HG02610 (cell line): ENCODE measurements at regions not wholly inside any gene's neighbourhood (a gene's known extent, or its start where the extent isn't known, plus 50 kb on each side); places are given as distances from the start of the nearest gene placed in this dataset.
A peak's percentile ranks its signal among the peaks of the same experiment; 100 is the strongest.
"Not testable (repeated sequence)": the region's sequence is repeated elsewhere in the genome, so short reads cannot be mapped to it uniquely, and the experiment has no call there.

Experiments
- ATAC-seq: cut with Tn5 transposase; IDR thresholded peaks from one replicate; pipeline ENCODE4 v1.9.1; 2021; ENCODE audit warnings: mild to moderate bottlenecking, moderate library complexity; ENCODE audit not compliant: unreplicated experiment

DNA sequence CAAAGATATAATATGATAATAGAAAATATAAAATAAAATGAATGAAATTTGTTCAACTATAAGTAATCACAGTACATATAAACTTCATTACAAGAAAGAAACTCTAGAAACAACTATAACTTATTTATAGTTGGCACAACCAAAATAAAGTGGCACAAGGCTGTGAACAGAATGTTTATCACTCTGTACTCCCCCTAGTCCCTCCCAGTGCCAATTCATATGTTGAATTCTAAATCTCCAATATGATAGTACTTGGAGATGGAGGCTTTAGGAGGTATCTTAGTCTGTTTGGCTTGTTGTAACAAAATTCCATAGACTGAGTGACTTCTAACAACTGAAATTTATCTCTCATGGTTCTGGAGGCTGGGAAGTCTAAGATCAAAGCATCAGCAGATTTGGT, 145.0 kb upstream of the TMEM229A start:
- no peak for ATAC-seq

DNA sequence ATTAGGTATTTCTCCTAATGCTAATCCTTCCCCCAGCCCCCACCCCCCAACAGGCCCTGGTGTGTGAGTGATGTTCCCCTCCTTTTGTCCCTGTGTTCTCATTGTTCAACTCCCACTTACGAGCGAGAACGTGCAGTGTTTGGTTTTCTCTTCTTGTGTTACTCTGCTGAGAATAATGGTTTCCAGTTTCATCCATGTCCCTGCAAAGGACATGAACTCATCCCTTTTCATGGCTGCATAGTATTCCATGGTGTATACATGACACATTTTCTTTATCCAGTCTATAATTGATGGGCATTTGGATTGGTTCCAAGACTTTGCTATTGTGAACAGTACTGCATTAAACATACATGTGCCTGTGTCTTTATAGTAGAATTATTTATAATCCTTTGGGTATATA, 138.9 kb upstream of the TMEM229A start:
- not testable (repeated sequence) for ATAC-seq

DNA sequence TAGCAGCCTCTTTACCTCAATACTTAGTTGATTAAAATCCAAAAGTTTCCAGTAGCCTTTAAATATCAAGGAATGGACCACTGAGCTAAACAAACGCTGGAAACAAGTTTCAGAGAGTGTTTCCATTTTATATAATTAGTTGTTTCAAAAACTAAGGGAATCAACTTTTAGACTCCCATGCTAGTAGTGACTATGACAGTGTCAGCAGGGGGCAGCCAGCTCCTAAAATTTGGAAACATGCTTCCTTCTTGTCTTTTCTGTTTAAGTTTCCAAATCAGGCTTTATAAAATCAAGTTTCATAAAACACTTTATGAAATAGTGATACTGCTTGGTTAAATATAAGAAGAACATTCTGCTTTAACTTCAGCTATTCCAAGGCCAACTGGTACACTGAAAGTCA, 138.2 kb upstream of the TMEM229A start:
- ATAC-seq = no peak

DNA sequence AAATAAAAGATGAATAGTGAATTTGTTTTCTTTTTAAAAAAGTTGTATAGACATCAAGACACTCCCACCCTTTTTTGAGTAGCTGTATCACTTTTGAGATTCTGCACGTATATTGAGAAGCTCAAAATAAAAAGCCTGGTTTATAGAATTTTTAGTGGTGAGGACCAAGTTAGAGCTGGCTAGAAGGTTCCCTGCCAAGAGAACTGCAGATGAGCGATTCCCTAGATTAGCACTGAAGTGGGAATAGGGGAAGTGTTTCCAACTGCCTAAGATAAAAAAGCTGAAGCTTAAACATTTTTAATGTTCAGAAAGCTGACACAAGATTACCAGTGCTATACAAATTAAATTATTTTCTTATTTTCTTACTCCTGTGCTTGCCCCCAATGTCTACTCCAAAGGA, 135.7 kb upstream of the TMEM229A start:
- no peak for ATAC-seq

DNA sequence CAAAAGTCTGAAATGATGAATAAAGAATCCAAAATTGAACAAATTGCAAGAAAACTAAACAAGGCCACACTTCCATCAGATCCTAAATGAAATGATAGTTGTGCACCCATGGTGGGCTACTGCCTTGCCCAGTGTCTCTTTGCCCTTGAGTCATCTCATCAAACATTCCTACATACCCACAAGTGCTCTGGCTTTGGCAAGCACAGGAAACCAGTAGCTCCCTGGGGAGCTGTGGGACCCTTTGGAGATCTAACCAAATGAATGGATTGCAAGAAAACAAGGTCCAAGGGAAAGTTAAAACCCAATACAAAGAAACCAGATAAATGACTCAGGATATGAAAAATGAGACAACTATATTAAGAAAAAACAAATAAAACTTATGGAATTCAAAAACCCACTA, 129.8 kb upstream of the TMEM229A start:
- no peak for ATAC-seq

DNA sequence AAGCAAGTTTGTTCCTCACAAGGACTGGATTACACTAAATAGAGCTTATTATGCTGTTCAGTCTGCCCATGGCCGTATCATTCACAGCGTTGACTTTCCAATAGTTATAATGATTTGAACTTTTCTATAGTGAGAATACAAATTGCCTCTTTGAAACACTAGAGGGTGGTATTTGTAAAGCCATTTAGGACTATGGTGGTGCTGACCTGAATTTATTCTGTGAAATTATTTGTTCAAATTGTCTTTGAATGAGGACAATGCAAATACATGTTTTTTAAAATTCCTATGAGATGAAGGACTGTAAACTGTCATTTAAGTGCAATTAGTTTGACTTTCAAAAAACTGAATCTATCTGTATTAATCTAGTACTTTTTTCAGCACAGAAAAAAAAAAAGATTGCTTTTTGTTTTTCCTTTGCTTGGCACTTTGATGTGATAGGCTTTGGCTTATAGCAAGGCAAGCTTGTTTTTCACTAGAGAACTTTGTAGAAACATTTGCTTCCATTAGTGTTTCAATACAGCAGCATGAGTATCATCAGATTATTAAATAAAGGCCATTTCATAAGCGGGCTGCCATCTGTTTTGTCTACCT, 122.7 kb upstream of the TMEM229A start:
- ATAC-seq = peak; percentile 59

DNA sequence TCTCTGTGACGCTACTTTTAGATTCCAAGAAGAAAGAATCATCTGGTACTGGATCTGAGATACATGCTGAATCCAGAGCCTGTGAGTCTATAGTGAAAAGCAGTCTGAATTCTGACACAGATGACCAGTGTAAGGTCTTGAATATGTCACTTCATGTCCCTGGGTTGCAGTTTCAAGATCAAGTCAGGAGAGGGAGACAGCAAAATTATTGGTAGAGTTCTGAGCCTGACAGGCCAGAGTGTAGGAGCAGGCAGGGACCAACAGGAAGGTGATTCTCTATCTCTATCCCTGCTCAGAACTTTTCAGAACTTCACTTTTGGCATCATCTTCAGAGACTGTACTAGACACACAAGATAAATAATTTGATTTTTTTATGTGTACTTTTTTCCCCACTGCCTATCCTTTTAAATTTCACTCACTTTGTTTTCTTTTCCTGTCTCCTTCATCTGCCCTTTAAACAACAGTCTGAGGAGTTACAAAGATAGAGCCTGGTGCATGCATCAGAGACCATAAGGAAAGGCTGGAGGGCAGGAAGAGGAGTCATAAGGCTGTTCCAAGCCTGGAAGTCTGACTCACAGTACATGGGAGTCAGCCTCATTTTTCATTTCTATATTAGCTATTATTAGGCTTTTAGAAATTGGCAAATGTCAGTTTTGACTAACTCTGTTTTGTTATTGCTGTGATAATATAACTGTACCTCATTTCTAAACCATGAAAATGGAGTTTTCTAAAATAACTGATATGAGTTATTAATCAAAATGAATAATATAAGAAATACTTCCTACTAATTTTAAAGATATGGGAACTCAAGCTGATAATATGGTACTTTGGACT, 120.2 kb upstream of the TMEM229A start:
- ATAC-seq = no peak

DNA sequence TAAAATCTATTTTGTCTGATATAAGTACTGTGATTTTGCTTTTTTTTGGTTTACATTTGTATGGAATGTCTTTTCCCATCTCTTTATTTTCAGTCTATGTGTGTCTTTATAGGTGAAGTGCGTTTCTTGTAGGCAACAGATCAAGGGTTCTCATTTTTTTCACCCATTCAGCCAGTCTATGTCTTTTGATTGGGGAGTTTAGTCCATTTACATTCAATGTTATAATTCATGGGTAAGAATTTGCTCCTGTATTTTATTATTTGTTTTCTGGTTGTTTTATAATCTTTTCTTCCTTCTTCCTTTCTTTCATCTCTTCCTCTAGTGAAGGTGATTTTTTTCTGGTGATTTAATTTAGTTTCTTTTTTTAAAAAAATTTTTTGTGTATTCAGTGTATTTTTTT, 104.8 kb upstream of the TMEM229A start:
- no peak for ATAC-seq

DNA sequence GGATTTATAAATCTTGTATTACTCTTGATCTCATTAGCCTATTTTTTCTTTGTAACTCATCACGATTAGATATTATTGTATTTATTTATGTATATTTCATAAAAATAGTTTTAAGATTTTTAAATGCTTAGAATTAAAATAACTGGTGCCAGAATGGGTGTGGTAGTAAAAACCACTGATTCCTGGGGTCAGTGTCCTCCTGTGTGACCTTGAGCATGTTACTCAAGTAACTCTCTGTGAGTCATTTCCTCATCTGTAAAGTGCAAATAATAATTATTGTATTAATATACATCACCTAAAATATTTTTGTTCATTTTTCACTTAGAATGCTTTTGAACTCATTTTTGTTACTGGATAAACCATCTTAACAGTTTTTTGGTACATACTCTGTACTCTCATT, 91.3 kb upstream of the TMEM229A start:
- no peak for ATAC-seq

DNA sequence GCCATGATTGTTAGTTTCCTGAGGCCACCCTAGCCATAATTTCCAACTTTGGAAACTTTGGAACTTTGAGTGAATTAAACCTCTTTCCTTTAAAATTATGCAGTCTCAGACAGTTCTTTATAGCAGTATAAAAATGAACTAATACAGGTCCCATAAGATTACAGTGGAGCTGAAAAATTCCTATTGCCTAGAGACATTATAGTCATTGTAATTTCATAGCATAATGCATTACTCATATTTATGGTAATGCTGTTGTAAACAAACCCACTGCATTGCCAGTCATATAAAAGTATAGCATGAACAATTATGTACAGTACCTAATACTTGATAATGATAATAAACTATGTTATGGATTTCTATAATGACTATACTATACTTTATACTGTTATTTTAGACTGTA, 88.0 kb upstream of the TMEM229A start:
- no peak for ATAC-seq

DNA sequence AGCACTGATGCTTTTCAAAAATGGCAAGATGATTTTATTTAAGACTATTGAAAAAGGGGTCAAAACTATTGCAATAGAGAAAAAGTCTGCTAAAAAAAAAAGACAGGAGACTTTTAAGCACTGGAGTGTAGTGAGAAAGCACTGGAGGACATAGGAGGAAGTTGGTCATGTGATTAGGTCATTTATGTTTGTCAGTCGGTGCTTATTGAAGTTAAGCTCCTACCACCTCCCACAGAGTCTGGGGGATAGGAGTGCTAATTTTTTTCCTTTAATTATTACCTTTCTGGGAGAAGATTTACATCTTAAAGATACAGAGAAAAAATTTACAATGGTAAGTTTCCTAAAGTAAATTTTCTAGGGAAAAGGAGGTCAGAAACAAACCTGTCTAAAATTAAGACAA, 80.2 kb upstream of the TMEM229A start:
- no peak for ATAC-seq

DNA sequence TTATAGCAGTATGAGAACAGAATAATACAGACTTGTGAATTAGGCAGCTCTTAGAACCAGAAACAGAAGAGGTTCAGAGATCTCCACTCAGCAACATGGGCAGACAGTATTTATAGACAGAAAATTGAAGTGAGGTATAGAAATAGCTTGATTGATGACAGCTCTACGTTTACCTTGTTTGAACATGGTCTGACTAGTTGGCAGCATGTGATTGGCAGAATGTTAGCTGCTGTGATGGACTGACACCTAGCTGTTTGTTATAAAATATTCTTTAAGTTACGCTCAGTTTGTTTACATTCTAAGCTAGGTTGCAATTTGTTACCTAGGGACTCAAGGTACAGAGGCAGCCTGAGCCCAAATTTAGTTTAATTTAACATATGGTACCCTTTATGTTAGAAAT, 73.7 kb upstream of the TMEM229A start:
- no peak for ATAC-seq

DNA sequence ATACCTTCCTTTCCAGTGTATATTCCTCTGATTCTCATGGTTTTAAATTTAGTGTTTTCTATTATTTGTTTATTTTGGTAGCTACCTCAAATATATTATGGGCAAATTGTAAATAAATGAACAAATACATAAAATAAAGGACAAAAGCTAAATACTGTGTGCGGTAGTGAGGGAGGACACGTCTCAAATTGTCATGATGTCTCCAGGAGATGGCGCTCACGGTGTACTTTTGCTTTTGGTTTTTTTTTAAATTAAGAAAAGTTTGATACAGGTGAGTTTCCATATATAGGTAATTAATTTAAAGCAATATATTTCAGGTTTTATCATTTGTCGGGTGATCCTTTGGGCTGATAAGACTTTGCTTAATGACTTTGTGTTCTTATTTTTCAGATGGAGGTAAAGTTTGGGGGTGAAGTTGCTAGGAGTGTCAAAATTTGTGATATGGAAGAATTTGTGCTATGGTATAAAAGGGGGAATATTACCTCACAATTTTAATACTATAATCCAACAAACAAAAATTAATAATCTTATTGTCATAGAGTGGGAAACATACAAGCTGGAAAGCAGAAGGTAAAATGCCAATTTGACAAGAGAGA, 68.4 kb upstream of the TMEM229A start:
- ATAC-seq = no peak

DNA sequence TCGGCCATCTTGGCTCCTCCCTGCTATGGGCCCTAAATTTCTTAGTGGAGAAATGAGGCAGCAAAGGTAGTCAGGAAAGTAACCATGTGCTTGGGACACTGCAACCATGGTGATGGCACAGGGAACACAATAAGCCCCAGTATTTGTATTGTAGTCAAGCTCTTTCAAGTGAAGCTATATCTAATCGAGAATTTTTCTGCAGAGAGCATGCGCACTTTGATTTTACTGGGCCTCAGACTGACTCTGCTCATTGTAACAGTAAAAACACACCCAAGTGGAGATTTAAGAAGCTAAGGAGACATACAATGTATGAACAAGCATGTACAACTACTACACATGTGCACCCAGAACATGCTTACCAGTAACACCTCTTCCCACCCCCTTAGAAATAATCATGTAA, 67.3 kb upstream of the TMEM229A start:
- ATAC-seq = no peak

DNA sequence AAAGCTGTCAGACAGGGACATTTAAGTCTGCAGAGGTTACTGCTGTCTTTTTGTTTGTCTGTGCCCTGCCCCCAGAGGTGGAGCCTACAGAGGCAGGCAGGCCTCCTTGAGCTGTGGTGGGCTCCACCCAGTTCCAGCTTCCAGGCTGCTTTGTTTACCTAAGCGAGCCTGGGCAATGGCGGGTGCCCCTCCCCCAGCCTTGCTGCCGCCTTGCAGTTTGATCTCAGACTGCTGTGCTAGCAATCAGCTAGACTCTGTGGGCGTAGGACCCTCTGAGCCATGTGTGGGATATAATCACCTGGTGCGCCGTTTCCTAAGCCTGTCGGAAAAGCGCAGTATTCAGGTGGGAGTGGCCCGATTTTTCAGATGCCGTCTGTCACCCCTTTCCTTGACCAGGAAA, 66.7 kb upstream of the TMEM229A start:
- not testable (repeated sequence) for ATAC-seq

DNA sequence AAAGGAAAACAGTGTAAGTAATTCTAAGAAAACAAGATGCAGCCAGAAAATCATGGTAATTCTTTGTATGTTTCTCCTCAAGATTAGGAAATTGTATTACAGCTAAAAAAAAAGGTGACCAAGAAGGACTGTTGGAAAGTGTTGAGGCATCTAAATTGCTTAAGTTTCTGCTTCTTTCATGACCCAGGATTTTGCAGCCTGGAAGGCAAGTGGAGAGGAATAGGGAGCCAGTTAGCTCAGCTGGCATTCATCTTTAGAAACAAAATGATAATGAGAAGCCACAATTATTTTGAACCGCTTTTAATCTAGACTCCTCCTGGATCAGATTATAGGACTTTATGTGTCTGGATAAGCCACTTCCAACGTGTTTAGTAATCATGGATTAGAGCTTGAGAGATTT, 56.8 kb upstream of the TMEM229A start:
- ATAC-seq = no peak

DNA sequence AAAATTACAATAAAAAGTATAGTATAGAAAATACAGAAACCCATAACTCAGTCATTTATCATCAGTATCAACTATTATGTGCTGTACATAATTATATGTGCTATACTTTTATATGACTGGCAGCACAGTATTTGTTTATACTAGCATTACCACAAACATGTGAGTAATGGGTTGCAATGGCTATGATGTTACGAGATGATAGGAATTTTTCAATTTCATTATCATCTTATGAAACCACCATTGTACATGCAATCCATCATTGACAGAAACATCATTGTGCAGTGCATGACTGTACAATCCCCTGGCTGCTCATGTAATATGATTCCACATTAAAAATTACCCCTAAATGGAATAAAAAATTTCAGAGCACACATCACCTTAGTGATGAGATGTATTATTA, 55.7 kb upstream of the TMEM229A start:
- ATAC-seq = no peak

DNA sequence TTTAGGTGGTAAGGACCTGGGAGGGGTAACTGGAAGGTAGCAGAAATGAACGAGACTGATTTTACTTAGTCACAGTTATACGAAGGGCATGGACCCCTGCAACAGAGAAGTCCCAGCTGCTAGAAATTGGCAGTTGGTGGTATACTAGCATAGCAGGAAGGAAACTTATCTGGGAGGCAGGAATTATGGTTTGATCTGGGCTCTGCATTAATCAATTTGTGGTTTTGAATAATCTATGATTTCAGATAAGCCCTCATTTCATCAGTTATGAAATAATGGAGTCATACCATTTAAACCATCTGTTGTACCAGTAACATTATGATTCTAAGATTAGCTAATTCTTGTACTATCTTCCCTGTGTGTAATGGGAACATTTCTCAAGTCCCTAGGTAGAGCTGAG, 54.0 kb upstream of the TMEM229A start:
- no peak for ATAC-seq

DNA sequence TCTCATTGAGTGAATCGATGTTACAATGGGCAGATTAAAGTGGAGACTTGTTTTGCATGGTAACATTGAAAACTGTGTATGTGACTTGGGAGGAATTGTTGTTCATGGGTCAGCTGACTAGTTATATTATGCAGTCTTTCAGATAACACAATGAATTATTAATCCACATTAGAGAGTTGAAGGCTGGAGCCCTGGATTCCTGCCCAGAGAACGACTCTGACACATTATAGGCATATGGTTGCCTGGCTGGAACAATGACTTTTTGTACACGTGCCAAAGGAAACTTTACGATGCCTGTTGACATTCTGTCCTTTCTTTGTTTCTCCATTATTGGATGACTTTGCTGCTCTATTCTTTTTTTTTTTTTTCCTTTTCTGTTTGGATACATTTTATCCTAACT, 52.3 kb upstream of the TMEM229A start:
- ATAC-seq = no peak

DNA sequence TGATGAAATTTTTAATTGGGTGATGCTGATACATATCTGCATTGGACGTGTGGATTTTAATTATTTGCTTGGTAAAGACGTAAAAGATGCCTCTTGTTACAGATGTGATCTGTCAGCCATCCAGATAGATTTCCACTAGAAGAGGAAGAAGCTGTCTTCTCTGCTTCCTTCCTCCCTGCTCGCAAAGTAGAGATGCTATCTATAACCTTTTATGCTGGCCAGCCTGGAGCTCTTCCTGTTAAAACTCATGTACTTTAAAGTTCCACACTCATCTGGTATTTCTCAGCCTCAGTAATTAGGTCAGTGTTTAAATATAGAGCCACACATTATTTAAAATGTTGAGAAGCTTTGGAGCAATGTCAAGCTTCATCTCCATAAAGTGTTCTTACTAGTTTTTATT, 51.2 kb upstream of the TMEM229A start:
- ATAC-seq = no peak
